ENCODE measurements at regions not wholly inside any gene's neighbourhood (a gene's known extent, or its start where the extent isn't known, plus 50 kb on each side); places are given as distances from the start of the nearest gene placed in this dataset.
"Not testable (repeated sequence)": the region's sequence is repeated elsewhere in the genome, so short reads cannot be mapped to it uniquely, and the experiment has no call there.

- DNase-seq (ENCODE audit: extremely low read depth in 1 of 11, low read depth in 9 of 11, low spot score in 4 of 11), result no peak
Observed at GRCh38 chr20:23299673-23300050, 50.9 kb upstream of the NXT1 start.

- DNase-seq (ENCODE audit: extremely low read depth in 1 of 11, low read depth in 9 of 11, low spot score in 4 of 11), result no peak
Observed at GRCh38 chr20:23298926-23299672, 51.5 kb upstream of the NXT1 start.

GRCh38 chr20:23298155-23298554, 52.4 kb upstream of the NXT1 start:
- no peak for DNase-seq (ENCODE audit: extremely low read depth in 1 of 11, low read depth in 9 of 11, low spot score in 4 of 11)

GRCh38 chr20:23296841-23297701, 53.5 kb upstream of the NXT1 start:
- peak in 1 of 11 donors; percentile 9 for DNase-seq (ENCODE audit: extremely low read depth in 1 of 11, low read depth in 9 of 11, low spot score in 4 of 11)

- no peak for DNase-seq (ENCODE audit: extremely low read depth in 1 of 11, low read depth in 9 of 11, low spot score in 4 of 11)
Observed at GRCh38 chr20:23295934-23296333, 54.7 kb upstream of the NXT1 start.

- no peak for DNase-seq (ENCODE audit: extremely low read depth in 1 of 11, low read depth in 9 of 11, low spot score in 4 of 11)
Observed at GRCh38 chr20:23294671-23295070, 55.9 kb upstream of the NXT1 start.

GRCh38 chr20:23294166-23294565, 56.4 kb upstream of the NXT1 start:
- DNase-seq (ENCODE audit: extremely low read depth in 1 of 11, low read depth in 9 of 11, low spot score in 4 of 11), result no peak

GRCh38 chr20:23293689-23294088, 56.9 kb upstream of the NXT1 start:
- DNase-seq (ENCODE audit: extremely low read depth in 1 of 11, low read depth in 9 of 11, low spot score in 4 of 11), result no peak

GRCh38 chr20:23292311-23292710, 58.3 kb upstream of the NXT1 start:
- DNase-seq (ENCODE audit: extremely low read depth in 1 of 11, low read depth in 9 of 11, low spot score in 4 of 11), result not testable (repeated sequence)

GRCh38 chr20:23291575-23292240, 58.9 kb upstream of the NXT1 start:
- no peak for DNase-seq (ENCODE audit: extremely low read depth in 1 of 11, low read depth in 9 of 11, low spot score in 4 of 11)

GRCh38 chr20:23290761-23291574, 59.6 kb upstream of the NXT1 start:
- DNase-seq (ENCODE audit: extremely low read depth in 1 of 11, low read depth in 9 of 11, low spot score in 4 of 11), result no peak

- no peak for DNase-seq (ENCODE audit: extremely low read depth in 1 of 11, low read depth in 9 of 11, low spot score in 4 of 11)
Observed at GRCh38 chr20:23289724-23290395, 60.7 kb upstream of the NXT1 start.

GRCh38 chr20:23289249-23289648, 61.3 kb upstream of the NXT1 start:
- DNase-seq (ENCODE audit: extremely low read depth in 1 of 11, low read depth in 9 of 11, low spot score in 4 of 11), result no peak

GRCh38 chr20:23287354-23288190, 63.0 kb upstream of the NXT1 start:
- peak in 1 of 11 donors; percentile 3 for DNase-seq (ENCODE audit: extremely low read depth in 1 of 11, low read depth in 9 of 11, low spot score in 4 of 11)

- DNase-seq (ENCODE audit: extremely low read depth in 1 of 11, low read depth in 9 of 11, low spot score in 4 of 11), result no peak
Observed at GRCh38 chr20:23286346-23286745, 64.2 kb upstream of the NXT1 start.

GRCh38 chr20:23285536-23285935, 65.1 kb upstream of the NXT1 start:
- no peak for DNase-seq (ENCODE audit: extremely low read depth in 1 of 11, low read depth in 9 of 11, low spot score in 4 of 11)

GRCh38 chr20:23284009-23284408, 66.6 kb upstream of the NXT1 start:
- DNase-seq (ENCODE audit: extremely low read depth in 1 of 11, low read depth in 9 of 11, low spot score in 4 of 11), result no peak
